PC-9 (cell line): ENCODE measurements at regions not wholly inside any gene's neighbourhood (a gene's known extent, or its start where the extent isn't known, plus 50 kb on each side); places are given as distances from the start of the nearest gene placed in this dataset.

ENCODE experiments used
- EZH2 ChIP-seq: fragments of 200-600 bp; sonication (generic); IDR thresholded peaks from 2 replicates; pipeline ENCODE4 v1.8.0; 2017; ENCODE audit warnings: antibody characterized with exemption, low read depth
- TF ChIP-seq, protein P1 (sequence below): fragments of 200-600 bp; sonication (generic); conservative IDR thresholded peaks from 2 replicates; pipeline ENCODE4 v1.6.1; 2017; ENCODE audit warnings: mixed run types, antibody characterized with exemption, mild to moderate bottlenecking, moderate library complexity

- TF ChIP-seq, protein P1, sequence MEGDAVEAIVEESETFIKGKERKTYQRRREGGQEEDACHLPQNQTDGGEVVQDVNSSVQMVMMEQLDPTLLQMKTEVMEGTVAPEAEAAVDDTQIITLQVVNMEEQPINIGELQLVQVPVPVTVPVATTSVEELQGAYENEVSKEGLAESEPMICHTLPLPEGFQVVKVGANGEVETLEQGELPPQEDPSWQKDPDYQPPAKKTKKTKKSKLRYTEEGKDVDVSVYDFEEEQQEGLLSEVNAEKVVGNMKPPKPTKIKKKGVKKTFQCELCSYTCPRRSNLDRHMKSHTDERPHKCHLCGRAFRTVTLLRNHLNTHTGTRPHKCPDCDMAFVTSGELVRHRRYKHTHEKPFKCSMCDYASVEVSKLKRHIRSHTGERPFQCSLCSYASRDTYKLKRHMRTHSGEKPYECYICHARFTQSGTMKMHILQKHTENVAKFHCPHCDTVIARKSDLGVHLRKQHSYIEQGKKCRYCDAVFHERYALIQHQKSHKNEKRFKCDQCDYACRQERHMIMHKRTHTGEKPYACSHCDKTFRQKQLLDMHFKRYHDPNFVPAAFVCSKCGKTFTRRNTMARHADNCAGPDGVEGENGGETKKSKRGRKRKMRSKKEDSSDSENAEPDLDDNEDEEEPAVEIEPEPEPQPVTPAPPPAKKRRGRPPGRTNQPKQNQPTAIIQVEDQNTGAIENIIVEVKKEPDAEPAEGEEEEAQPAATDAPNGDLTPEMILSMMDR, result no peak
- TF ChIP-seq EZH2, result no peak
These were observed 196.4 kb upstream of the NUDT12 start for GRCh38 chr5:103758996-103759395.
